Activated CD8-positive, alpha-beta memory T cell treated with anti-CD3 and anti-CD28 coated beads for 1 hour (primary cell): ENCODE measurements at regions not wholly inside any gene's neighbourhood (a gene's known extent, or its start where the extent isn't known, plus 50 kb on each side); places are given as distances from the start of the nearest gene placed in this dataset.

ENCODE experiments used
- DNase-seq, 2 donors: peaks; one replicate each; pipeline ENCODE4 v3.0.0-alpha.2; 2020; ENCODE audit warnings: low read depth in 1 of 2; ENCODE audit errors: extremely low read depth in 1 of 2

DNA sequence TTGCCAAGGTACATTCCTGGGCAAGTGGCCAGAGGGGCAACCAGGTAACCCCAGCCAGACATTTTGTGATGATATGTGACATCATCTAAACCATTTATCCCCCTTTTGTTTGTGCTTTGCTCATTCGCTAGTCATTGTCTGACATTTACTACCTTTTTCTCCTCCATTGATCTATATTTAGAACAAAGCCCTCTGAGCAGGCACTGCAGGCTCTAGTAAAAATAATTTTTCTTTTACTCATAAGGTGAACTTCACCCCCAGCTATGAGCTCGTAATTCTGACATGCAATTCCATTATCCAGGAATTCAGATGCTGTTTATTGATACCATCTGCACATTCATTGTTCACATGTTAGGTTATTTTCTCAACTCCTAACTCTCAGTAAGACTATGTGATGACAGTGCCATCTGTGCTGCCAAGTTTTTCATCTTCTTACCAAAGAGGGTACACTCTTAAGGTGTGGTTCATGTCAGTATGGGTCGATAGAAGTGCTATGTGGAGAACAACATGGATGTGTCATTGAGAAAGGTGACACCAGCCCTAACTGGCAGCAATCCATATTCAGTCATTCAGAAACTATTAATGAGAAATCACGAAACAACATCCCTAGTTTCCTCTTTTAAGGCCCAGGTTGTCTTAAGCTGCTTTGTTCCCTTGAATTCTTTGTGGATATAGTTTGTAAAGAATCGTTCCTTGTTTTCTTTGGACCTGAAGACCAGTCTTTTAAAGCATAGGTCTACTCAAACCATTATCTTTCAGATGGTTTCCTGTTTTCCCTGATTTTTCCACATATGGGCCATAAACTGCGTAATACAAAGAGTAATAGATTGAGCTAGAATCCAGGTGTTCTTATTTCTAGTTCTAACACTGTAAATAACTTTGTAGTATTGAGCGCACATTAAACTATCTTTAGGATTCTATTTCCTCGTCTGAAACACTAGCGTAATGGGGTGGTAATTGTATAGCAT is 978.1 kb upstream of the CDH2 start:
- DNase-seq = no peak

DNA sequence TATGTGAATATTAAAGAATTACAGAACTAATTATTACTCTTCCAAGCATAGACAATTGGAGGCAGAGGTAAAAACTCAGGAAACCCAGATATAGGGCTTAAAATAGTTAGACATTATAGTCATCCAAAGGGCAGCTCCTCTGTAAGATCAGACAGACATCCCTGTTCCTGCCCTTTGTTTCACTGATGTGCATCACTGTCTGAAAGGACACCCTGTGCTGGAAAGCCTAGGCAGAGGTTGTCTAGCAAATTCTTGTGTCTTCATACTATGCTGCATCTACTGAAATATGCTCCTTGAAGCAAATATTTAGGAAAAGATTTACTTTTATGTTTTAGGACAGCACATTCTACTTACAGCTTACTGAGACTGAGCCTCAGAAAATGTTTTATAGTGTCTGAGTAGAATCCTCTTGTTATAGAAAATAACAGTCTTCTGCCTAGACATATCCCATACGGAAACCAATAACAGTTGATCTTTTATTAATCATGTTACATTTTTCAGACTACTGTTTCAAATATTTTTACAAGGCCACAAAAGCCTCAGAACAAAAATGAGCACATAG is 977.3 kb upstream of the CDH2 start:
- no peak for DNase-seq

DNA sequence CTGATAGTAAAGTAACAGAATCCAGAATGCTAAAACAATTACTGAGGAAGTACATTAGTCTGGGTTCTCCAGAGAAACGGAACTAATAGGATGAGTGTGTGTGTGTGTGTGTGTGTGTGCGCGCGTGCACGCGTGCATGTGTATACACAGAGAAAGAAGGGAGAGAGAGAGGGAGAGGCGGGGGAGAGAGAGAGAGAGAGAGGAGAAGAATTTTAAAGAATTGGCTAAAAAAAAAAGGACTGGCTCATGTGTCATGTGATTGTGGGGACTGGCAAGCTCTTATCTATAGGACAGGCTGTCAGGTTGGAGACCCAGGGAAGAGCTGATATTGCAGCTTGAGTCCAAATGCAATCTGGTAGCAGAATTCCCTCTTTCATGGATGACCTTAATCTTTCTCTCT is 976.2 kb upstream of the CDH2 start:
- no peak for DNase-seq

DNA sequence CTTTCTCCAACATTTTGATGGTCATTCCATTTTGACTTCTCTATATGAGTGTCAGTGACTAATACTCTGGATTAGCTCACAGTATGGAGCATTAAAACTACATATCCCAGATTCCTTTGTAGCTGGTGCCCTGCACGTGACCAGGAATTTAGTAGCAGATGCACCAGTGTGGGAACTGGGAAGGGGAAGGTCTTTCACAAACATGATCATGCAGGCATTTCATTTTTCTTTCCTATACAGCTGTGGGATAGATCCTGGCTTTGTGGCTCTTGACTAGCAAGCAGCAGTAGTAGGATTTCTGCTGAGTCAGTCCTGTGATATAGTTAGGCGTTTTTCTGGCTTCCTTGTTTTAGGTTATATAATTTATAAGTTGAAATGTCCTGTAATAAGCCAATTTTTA is 971.0 kb upstream of the CDH2 start:
- DNase-seq = no peak

DNA sequence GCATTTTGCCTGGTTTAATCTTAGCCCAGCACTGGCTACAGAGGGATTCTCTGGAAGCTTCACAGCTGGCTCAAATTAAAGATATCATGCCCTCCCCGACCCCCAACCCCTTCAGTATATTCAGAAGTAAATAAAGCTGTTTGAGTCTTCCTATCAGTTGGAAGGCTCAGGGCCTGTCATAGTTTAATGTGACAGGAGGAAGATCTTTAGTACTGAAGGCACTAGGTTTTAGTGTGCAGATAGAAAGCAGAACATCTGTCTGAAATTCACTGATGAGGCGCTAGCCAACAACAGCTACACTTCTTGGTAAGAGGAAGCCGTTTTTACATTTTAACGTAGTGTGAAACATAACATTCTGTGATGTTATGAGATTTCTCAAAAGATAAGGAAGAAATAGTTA is 969.1 kb upstream of the CDH2 start:
- no peak for DNase-seq

DNA sequence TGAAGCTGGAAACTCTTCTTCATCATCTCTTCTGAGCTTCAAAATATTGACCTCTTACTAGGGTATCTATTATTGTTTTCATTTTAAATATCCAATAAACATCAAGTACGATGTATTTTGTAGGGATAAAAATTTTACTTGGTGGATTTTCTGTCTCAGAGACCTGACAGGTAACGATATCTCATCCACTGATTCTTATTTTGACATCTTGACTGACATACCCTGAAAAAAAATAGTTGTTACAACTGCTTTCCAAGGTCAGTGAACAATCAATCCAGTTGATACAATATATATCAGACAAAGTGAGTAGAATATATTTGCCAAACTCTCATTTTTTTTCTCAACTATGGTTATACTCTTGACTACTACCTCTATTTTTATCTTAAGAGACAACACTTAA is 963.7 kb upstream of the CDH2 start:
- DNase-seq = no peak

DNA sequence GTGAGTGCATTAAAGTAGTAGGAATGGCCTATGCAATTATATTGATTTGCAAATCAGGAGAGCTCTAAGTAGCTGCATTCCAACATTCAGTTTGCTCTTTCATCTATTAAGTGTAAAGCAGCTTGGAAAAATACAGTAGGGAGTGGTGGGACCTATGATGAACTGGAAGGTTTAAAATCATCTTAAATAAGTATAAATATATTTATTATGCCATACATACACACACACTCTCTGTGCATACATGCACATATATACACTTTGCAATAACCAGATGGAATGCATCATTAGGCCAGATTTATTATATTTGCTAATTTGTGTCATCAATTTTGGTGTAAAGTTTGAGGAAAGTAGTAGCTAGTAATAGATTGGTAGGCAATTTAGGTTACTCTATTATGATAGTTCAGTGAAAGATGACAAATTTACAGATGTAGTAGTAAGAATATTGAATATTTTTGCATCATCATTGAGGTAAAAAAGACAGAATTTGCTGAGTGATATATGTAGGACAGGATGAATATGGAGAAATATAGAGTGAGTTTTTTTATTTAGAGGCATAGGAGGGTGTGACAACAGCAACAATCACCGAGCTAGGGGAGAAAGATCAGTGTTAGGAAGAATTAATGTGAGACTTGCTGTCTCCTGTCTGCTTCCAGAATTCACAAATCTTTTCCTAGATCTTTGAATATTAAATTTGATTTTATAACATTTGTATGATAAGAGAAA is 961.0 kb upstream of the CDH2 start:
- DNase-seq = no peak

DNA sequence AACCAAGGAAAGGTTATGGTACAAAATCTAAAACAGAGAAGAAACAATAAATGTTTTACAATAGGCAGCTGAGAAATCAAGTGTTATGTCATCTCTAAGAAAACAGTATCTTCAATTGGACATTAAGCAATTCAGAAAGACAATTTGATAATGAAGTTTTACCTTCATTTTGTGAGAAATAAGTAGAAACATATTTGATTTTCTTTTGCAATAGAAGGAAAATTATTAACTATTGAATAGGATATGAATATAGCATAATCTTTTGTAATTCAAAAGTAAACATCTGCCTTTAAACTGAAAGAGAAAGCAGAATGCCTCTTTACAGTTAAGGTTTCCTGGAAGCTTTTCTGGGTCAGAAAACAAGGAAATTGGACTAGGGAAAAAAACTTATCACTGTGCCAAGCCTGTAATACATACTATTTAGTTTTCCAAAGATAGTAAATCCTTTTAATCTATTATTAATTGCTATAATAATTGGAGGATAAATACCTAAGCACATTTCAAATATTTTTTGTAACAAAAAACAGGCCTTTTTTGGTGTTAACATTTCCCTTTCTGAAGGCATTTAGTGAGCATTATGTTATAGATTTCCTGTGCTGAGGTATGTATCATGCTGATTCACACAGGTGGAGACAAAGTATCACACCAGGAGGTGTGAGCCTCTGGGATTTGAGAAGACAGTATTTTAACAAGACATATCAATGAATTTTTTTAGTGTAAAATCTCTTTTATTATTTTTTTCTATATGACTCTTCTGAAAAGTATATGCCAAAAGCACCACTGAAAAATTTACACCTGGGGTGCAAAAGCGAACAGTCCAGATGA is 947.0 kb upstream of the CDH2 start:
- DNase-seq = no peak

DNA sequence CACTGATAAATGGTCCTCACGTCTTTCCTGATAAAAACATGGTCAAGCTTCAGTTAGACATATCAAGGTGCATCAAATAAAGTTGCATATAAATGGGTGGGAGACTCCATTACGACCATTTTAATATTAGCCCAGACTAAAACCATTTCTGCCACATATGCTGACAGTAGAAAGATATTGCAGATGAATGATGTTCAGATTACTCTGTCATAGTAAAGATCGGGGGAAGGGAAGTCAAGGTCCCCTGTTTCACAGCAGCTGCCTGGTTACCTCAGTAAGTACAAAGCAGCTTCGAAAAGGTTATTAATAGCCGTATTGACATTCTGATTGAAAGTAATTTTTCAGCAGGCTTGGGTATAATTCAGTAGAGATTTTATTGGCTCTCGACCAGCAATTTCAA is 927.7 kb upstream of the CDH2 start:
- DNase-seq = no peak

DNA sequence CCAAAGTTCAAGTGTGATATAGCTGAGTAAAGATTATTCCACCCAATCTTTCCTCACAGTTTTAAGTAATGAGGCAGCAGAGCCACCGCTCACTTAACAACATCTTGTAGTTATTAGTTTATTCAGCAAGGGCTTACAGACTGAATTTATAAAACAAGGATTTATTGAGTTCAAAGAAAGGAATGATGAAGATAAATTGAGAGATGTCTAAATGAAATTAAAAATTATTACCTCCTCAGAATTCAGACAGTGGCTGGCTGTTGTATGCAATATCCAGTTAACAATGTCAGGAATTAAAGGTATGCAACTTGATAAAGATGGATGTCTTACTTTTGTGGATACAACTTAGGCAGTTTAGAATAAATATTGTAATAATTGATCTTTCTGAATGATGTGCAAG is 927.3 kb upstream of the CDH2 start:
- no peak for DNase-seq

DNA sequence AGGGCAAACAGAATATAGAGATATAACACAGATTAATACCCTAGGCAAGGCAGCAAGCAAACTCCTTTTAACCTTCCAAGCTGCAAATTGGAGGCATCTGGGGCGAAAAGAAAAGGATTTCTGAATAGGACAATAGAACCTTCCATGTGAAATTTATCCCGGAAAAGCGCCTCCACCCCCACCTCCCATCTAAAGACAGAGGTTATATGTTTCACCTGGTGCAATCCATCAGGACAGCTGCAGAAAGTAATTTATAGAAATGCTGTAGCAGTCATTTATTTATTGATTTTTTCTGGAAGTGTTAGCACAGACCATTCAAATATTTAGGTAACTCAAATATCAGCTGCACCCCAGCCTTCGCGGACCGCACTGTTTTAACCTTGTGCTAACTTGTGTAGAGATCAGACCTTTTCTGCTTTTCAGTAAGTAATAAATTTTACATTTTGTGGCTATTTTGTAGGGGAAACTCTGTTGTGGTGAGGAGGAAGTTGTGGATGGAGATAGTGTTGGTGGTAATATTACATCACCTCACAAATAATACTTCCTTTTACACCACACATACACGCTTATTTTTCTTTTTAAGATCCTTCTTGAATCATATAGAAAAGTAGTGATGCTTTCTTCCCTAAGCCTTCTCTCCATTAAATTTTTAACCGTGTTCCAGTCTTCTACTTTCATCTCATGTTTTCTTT is 919.3 kb upstream of the CDH2 start:
- no peak for DNase-seq

DNA sequence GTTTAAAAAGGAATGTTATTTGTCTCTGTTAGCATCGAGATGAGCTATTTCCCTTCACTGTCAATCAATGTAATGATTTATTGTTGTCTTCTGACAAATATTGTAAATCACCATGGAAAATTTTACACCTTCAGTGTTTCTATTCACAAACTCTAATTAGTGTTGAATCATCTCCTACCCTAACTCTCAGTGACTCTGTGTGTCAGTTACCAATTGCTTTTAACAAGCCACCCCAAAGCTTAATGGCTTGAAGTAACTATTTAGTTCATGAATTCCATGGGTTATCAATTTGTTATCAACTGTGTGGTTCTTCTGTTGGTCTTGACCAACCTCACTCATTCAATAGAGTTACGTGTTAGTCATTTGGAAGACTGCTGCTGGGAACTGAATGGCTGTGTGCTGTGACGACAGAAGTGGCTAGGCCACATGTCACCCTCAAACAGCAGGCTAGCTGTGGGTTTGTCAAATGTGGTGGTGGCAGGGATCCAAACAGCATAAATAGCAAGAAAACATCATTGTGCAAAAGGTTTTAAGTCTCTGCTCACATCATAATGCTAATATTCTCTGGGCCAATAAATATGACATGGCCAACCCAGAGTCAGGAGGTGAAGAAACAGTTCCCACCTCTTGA is 910.8 kb upstream of the CDH2 start:
- peak in 1 of 2 donors; percentile 1 for DNase-seq

DNA sequence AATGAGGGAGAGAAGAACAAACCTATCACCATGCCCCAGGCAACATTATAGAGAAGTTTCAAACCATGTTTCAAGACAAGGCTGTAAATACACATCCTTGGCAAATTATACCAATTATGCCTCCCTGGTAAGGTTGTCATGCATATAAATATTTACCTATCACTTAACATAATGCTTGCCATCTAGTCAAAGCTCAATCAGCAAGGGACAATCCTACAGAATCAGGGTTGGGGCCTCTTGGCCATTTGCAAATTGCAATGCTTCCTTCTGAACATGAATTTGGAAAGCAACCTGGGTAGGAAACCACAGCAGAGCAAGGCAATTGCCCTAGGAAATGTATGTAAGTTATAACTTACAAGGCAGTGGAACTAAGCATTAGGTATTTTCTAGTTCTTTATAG is 907.2 kb upstream of the CDH2 start:
- DNase-seq = no peak

DNA sequence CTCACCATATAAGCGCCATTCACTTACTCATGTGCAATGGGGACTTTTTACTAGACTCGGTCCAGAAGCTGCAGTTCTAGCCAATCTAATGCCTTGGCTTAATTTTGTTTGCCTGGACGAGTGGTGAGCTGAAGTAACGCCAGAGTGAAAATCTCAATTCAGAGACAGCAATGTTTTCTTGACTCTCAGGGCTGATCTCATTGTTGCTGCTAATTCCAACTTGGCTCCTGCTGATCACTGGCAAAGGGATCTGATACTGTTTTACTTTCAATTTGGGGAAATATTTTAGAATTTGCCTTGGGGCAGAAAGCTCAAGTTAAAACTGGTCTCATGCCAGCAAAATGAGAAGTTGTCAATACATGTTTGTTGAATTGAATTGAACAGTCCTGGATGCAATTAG is 906.6 kb upstream of the CDH2 start:
- DNase-seq = no peak

DNA sequence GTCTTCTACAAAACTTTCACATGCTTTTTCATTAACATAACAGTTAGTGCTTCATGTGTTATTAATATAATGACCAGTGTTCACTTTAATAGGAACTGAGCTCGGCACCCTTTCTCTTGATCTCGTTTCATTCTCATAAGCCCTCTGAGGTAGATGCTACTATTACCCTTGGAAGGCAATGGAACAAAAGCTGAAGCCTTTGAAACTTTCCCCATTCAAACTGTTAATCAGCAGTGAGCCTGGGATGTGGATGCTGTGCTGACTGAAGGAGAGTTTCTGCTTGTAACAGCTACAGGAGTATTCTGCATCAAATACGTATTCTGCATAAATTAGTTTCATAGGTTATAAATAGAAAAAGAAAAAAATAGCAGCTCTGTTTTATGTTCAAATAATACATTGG is 904.0 kb upstream of the CDH2 start:
- no peak for DNase-seq

DNA sequence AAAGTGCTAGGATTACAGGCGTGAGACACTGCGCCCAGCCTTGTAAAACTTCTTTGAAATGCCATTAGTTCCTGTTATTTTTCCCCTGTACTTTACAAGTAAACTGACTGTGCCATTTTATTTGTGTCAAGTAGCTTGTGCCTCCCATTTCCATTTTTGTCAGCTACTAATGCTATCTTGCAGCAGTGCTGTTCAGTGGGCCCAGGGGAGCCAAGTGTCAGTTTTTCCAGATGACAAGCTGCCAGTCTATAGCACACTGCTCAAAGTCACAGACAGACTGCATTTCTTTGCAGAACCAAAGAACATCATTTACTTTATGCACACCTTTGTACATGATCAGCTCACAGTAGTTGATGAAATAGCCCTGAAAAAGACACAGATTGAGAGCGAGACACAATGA is 901.3 kb upstream of the CDH2 start:
- no peak for DNase-seq

DNA sequence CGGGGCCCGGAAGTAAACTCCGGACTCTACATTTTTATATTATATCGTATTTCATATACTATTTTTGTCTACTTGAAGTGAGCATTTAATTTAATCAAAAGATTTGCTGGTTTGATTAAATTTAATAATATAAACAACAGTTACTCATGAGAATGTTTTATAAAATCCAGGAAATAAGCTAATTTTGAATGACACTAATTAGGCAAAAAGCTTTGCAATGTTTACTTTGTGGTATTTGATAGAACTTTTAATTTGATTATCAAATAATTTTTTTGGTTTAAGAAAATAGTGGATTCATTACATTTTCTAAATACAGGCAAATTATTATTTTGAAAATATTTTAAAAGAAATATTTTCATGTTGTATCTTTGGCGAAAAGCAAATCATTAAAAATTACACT is 900.4 kb upstream of the CDH2 start:
- no peak for DNase-seq

DNA sequence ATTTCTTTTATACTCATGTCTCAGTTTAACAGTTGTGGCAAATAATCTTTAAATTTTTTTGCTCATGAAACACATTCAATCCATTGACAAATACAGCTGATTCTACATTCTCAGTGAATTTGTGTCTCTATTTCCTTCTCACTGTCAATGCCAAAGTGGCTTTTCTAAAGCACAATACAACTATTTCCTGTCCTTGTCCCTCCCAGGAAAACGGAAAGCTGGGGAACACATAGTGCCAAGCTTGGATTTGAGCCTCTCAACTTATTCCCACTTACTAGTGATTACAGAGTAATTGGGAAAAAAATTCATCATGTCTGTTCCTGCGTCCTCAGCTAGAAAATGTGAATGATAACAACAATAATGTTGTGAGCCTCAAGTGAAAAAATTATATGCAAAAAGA is 899.7 kb upstream of the CDH2 start:
- no peak for DNase-seq

DNA sequence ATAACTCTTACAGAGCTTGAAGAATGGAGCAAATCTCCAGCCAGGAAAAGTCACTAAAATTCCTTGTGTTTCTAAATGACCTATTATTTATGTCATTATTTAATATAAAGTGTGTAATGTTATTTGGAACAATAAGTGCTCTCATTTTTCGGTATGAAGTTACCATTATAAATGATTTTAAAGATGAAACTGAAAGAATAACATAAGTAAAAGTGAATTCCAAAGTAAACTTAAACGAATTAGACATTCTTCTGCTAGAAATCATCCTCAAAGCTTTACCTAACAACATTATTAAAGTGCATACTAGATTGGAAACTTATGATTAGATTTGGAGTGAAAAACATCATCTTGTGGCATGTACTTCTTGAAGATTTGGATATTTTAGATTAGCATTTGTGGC is 897.2 kb upstream of the CDH2 start:
- no peak for DNase-seq

DNA sequence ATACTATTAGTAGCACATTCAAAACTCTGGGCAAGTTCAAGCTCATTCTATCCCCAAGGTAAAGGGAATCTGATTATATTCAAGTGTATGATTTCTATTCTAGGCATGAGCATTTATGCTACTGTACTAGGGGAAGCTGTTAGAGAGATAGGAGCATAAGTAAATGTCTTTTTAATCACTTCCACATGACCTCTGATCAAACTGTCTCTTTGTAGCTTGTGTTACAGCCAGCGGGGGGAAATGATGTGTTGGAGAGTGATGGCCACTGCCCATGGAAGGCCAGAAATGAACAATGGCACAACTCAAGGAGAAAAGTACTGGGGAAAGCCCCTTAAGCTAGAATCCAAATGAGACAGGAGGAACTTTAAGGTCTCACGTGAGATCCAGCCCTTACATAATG is 894.9 kb upstream of the CDH2 start:
- DNase-seq = no peak
